GM12878 (cell line): ENCODE measurements at regions not wholly inside any gene's neighbourhood (a gene's known extent, or its start where the extent isn't known, plus 50 kb on each side); places are given as distances from the start of the nearest gene placed in this dataset.

ENCODE experiments used
- ATAC-seq: fragments of 200-7000 bp; cut with Tn5 transposase; 3 replicates; pipeline ENCODE4 v1.9.1; 2020; ENCODE audit warnings: mild to moderate bottlenecking, moderate library complexity
- BruUV-seq: library from RNA; stranded (reverse); fragments of 400-500 nt; replicated peaks from 2 replicates; lab custom pipeline; 2021; lab: Mats Ljungman, UMichigan
- CTCF ChIA-PET: fragments of 300-600 bp; sonication (Branson Sonifier 250); formaldehyde crosslinking; extraction: SDS; loops from one replicate; lab custom pipeline; 2021; ENCODE audit warnings: inconsistent platforms; lab: Yijun Ruan, JAX
- POLR2A ChIA-PET: fragments of 350-600 bp; formaldehyde crosslinking; extraction: SDS; loops from one replicate; lab custom pipeline; 2021; ENCODE audit warnings: inconsistent platforms; lab: Charles Lee
- RAD21 ChIA-PET: fragments of 300-600 bp; sonication (Branson Sonifier 250); formaldehyde crosslinking; loops from one replicate; lab custom pipeline; 2023; ENCODE audit warnings: antibody characterized with exemption; ENCODE audit not compliant: unreplicated experiment; lab: Charles Lee
- SMC1A ChIA-PET: fragments of 300-600 bp; sonication (Branson Sonifier 250); formaldehyde crosslinking; loops from one replicate; lab custom pipeline; 2023; ENCODE audit not compliant: unreplicated experiment, uncharacterized antibody; lab: Charles Lee
- DNase-seq: peaks from one replicate; pipeline ENCODE4 v3.0.0-alpha.2; 2011; ENCODE audit warnings: low read depth, low spot score
- FAIRE-seq: peaks from 3 replicates; lab custom pipeline; 2011; peaks lifted over from hg19 to GRCh38; lab: Jason Lieb, UNC
- H2AFZ ChIP-seq: 2 replicates; pipeline ENCODE4 v1.6.0; 2011; ENCODE audit warnings: low read depth, low read length, control low read depth; ENCODE audit not compliant: control insufficient read depth
- H3K27ac ChIP-seq: 2 replicates; pipeline ENCODE4 v1.5.1; 2011; ENCODE audit warnings: control low read depth; ENCODE audit not compliant: control insufficient read depth, insufficient read depth
- H3K27me3 ChIP-seq, 2 experiments: replicated peaks in 1 of 2; 2 replicates each; pipeline versions ENCODE4 v1.6.0 to v1.6.1; 2011; ENCODE audit warnings: low read length in 1 of 2; ENCODE audit not compliant: control insufficient read depth in 2 of 2, insufficient read depth in 2 of 2
- H3K36me3 ChIP-seq, 2 experiments: 2 replicates each; pipeline ENCODE4 v1.5.1; 2011; ENCODE audit warnings: low read length in 1 of 2; ENCODE audit not compliant: control insufficient read depth in 2 of 2, insufficient read depth in 2 of 2
- H3K4me1 ChIP-seq: 2 replicates; pipeline ENCODE4 v1.6.1; 2011; ENCODE audit warnings: mild to moderate bottlenecking, low read length, moderate library complexity, mixed read lengths; ENCODE audit not compliant: control insufficient read depth, insufficient read depth
- H3K4me2 ChIP-seq: 2 replicates; pipeline ENCODE4 v1.6.0; 2011; ENCODE audit warnings: control low read depth; ENCODE audit not compliant: control insufficient read depth, insufficient read depth
- H3K4me3 ChIP-seq: fragments of 200-600 bp; sonication (generic); 2 replicates; pipeline ENCODE4 v1.5.1; 2016
- H3K79me2 ChIP-seq: 2 replicates; pipeline ENCODE4 v1.6.0; 2011; ENCODE audit warnings: low read length; ENCODE audit not compliant: control insufficient read depth, insufficient read depth
- H3K9ac ChIP-seq: 2 replicates; pipeline ENCODE4 v1.8.0; 2011; ENCODE audit warnings: low read length, control low read depth, mixed read lengths; ENCODE audit not compliant: control insufficient read depth, insufficient read depth
- H3K9me3 ChIP-seq: replicated peaks from 3 replicates; pipeline ENCODE4 v1.5.1; 2011; ENCODE audit warnings: mild to moderate bottlenecking, low read length; ENCODE audit not compliant: control insufficient read depth, insufficient read depth
- H4K20me1 ChIP-seq: 2 replicates; pipeline ENCODE4 v1.6.0; 2011; ENCODE audit not compliant: control insufficient read depth, insufficient read depth
- CREB1 ChIP-seq: IDR thresholded peaks from 2 replicates; pipeline ENCODE4 v1.6.1; 2012; ENCODE audit warnings: low read depth, mild to moderate bottlenecking, inconsistent platforms
- ESRRA ChIP-seq: IDR thresholded peaks from 2 replicates; pipeline ENCODE4 v1.6.1; 2012; ENCODE audit warnings: mild to moderate bottlenecking, low read length, improper control_type of control experiment
- ETV6 ChIP-seq, 2 experiments: fragments of 450-650 bp in 1 of 2; IDR thresholded peaks in 1 of 2; conservative IDR thresholded peaks in 1 of 2; 2 replicates each; pipeline ENCODE4 v1.6.1; 2014; ENCODE audit warnings: antibody characterized with exemption in 1 of 2, borderline replicate concordance in 1 of 2, low read depth in 1 of 2, mild to moderate bottlenecking in 1 of 2, moderate library complexity in 1 of 2
- JUNB ChIP-seq: IDR thresholded peaks from 2 replicates; pipeline ENCODE4 v1.6.1; 2016; ENCODE audit warnings: antibody characterized with exemption, mild to moderate bottlenecking
- RELA ChIP-seq: fragments of 450-650 bp; IDR thresholded peaks from 2 replicates; pipeline ENCODE4 v1.8.0; 2014; ENCODE audit warnings: borderline replicate concordance; ENCODE audit not compliant: partially characterized antibody
- SKIL ChIP-seq: fragments of 450-650 bp; IDR thresholded peaks from 2 replicates; pipeline ENCODE4 v1.6.1; 2017; ENCODE audit warnings: mild to moderate bottlenecking, low read depth, inconsistent platforms; ENCODE audit not compliant: poor library complexity, severe bottlenecking
- TBL1XR1 ChIP-seq: IDR thresholded peaks from 2 replicates; pipeline ENCODE4 v1.6.1; 2012; ENCODE audit warnings: low read depth, low read length, improper control_type of control experiment
- WGBS: methylation state at CpG from one replicate; pipeline ENCODE4 v1.1.6; 2016; ENCODE audit warnings: low lambda C conversion rate; ENCODE audit not compliant: insufficient replicate concordance, insufficient coverage; ENCODE audit errors: missing lambda C conversion rate; 5-methylcytosine and 5-hydroxymethylcytosine counted together
- in situ Hi-C: fragments of 300-500 bp; cut with MboI; formaldehyde crosslinking; loops from 9 replicates; pipeline ENCODE4 v1.14.3; 2018; ENCODE audit warnings: mixed read lengths
- intact Hi-C: fragments of 100-400 bp; cut with micrococcal nuclease; formaldehyde crosslinking; loops from one replicate; pipeline ENCODE4 v1.14.2; 2022; ENCODE audit not compliant: unreplicated experiment
- TF ChIP-seq, protein P1 (sequence below): fragments of 450-650 bp; formaldehyde crosslinking; IDR thresholded peaks from 2 replicates; pipeline ENCODE4 v1.4.0; 2022; ENCODE audit warnings: mild to moderate bottlenecking, moderate library complexity
- TF ChIP-seq, protein P2 (sequence below): IDR thresholded peaks from 2 replicates; pipeline ENCODE4 v1.6.1; 2012; ENCODE audit warnings: improper control_type of control experiment, low read depth, low read length; ENCODE audit not compliant: insufficient replicate concordance

DNA sequence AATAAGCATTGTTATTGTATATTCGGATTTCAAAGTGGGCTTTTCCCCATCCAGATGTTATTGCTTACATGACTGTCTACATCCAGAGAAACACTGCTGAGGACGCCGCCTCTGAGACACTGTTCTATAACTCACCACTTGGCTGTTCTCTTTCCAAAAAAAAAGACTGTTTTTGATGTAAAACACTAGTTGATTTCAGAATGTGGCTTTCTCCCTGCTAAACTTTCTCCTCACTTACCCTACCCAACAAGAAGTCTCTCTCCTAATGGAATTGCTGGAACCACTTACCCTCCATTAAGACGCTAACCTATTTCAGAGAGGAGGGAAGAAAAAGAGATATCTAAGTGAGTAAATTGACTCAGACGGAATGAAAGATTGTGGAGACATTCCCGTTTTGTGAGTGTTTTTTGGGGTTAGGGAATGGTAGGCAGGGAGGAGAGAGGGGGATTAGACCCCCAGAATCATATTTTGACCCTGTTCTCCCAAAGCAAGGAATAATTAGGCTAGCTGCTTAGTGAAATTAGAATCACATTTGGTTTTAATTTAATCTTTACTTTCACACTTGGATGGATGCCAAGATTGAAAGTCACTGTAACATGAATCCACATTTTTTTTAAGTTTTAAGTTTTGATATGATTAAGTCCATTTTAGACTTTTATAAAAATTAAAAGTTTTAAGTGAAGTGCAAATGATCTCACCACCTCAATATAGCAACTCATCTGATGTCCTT lies 174.9 kb downstream of the CHIC2 start:
- H3K36me3 ChIP-seq, result no peaks in the 10 kb centered on the region
- intact Hi-C loops, result no loop called here
- ChIA-PET SMC1A (no interaction called here), CTCF (no interaction called here), POLR2A (no interaction called here), RAD21 (no interaction called here)
- FAIRE-seq (no peak), DNase-seq (no peak), ATAC-seq (no peak)
- no peak overlapping the region for H3K4me3 ChIP-seq
- no peaks in the 10 kb centered on the region for H3K27me3 ChIP-seq
- H3K4me2 ChIP-seq, result no peak overlapping the region
- no peak overlapping the region for H3K27ac ChIP-seq
- in situ Hi-C loops, result no loop called here
- BruUV-seq, result no TSS peak
- H3K9ac ChIP-seq, result no peak overlapping the region
- H3K4me1 ChIP-seq, result no peaks in the 10 kb centered on the region
- no peaks in the 10 kb centered on the region; the same call in 2 of the 3 replicates for H3K9me3 ChIP-seq
- 21% methylated on average over 6 of the region's 6 CpGs for WGBS
- no peak overlapping the region for H2AFZ ChIP-seq
- H3K79me2 ChIP-seq, result no peaks in the 10 kb centered on the region
- H4K20me1 ChIP-seq, result no peaks in the 10 kb centered on the region
- no peak for TF ChIP-seq ETV6 (conservative IDR thresholded peaks at IDR 0.05 in 1 of 2, IDR thresholded peaks at IDR 0.05 in 1 of 2; ENCODE audit: borderline replicate concordance in 1 of 2, low read depth in 1 of 2)
- TF ChIP-seq, protein P1, sequence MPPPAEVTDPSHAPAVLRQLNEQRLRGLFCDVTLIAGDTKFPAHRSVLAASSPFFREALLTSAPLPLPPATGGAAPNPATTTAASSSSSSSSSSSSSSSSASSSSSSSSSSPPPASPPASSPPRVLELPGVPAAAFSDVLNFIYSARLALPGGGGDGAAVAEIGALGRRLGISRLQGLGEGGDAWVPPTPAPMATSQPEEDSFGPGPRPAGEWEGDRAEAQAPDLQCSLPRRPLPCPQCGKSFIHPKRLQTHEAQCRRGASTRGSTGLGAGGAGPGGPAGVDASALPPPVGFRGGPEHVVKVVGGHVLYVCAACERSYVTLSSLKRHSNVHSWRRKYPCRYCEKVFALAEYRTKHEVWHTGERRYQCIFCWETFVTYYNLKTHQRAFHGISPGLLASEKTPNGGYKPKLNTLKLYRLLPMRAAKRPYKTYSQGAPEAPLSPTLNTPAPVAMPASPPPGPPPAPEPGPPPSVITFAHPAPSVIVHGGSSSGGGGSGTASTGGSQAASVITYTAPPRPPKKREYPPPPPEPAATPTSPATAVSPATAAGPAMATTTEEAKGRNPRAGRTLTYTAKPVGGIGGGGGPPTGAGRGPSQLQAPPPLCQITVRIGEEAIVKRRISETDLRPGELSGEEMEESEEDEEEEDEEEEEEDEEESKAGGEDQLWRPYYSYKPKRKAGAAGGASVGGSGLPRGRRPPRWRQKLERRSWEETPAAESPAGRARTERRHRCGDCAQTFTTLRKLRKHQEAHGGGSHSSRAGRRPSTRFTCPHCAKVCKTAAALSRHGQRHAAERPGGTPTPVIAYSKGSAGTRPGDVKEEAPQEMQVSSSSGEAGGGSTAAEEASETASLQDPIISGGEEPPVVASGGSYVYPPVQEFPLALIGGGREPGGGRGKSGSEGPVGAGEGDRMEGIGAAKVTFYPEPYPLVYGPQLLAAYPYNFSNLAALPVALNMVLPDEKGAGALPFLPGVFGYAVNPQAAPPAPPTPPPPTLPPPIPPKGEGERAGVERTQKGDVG (CRISPR knock-in tag), result no peak
- TF ChIP-seq SKIL, result no peak
- TF ChIP-seq, protein P2, sequence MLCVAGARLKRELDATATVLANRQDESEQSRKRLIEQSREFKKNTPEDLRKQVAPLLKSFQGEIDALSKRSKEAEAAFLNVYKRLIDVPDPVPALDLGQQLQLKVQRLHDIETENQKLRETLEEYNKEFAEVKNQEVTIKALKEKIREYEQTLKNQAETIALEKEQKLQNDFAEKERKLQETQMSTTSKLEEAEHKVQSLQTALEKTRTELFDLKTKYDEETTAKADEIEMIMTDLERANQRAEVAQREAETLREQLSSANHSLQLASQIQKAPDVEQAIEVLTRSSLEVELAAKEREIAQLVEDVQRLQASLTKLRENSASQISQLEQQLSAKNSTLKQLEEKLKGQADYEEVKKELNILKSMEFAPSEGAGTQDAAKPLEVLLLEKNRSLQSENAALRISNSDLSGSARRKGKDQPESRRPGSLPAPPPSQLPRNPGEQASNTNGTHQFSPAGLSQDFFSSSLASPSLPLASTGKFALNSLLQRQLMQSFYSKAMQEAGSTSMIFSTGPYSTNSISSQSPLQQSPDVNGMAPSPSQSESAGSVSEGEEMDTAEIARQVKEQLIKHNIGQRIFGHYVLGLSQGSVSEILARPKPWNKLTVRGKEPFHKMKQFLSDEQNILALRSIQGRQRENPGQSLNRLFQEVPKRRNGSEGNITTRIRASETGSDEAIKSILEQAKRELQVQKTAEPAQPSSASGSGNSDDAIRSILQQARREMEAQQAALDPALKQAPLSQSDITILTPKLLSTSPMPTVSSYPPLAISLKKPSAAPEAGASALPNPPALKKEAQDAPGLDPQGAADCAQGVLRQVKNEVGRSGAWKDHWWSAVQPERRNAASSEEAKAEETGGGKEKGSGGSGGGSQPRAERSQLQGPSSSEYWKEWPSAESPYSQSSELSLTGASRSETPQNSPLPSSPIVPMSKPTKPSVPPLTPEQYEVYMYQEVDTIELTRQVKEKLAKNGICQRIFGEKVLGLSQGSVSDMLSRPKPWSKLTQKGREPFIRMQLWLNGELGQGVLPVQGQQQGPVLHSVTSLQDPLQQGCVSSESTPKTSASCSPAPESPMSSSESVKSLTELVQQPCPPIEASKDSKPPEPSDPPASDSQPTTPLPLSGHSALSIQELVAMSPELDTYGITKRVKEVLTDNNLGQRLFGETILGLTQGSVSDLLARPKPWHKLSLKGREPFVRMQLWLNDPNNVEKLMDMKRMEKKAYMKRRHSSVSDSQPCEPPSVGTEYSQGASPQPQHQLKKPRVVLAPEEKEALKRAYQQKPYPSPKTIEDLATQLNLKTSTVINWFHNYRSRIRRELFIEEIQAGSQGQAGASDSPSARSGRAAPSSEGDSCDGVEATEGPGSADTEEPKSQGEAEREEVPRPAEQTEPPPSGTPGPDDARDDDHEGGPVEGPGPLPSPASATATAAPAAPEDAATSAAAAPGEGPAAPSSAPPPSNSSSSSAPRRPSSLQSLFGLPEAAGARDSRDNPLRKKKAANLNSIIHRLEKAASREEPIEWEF, result no peak
- TF ChIP-seq CREB1, result no peak
- TF ChIP-seq TBL1XR1, result no peak
- no peak for TF ChIP-seq ESRRA
- no peak for TF ChIP-seq JUNB
- TF ChIP-seq RELA, result no peak
